CD4-positive, alpha-beta T cell (primary cell): ENCODE measurements at regions not wholly inside any gene's neighbourhood (a gene's known extent, or its start where the extent isn't known, plus 50 kb on each side); places are given as distances from the start of the nearest gene placed in this dataset.

Source experiments
- ATAC-seq: fragments of 200-7000 bp; cut with Tn5 transposase; one replicate; pipeline ENCODE4 v1.10.0; 2022; ENCODE audit warnings: mild to moderate bottlenecking; ENCODE audit not compliant: poor library complexity
- CTCF ChIA-PET: fragments of 350-600 bp; sonication (Branson Sonifier 250); formaldehyde crosslinking; loops from one replicate; lab custom pipeline; 2021; ENCODE audit warnings: antibody characterized with exemption, inconsistent platforms; lab: Charles Lee
- POLR2A ChIA-PET: fragments of 350-600 bp; sonication (Branson Sonifier 250); formaldehyde crosslinking; loops from one replicate; lab custom pipeline; 2021; ENCODE audit warnings: antibody characterized with exemption, inconsistent platforms; lab: Charles Lee
- DNase-seq, 14 experiments: peaks; one replicate each; pipeline ENCODE4 v3.0.0-alpha.2; 2013 to 2020; ENCODE audit warnings: mixed read lengths in 2 of 14
- H3K27ac ChIP-seq, 2 donors: one replicate each; pipeline versions ENCODE4 v1.5.1 to v1.7.0; 2013; ENCODE audit warnings: low read length in 2 of 2, low read depth in 1 of 2, mild to moderate bottlenecking in 1 of 2
- H3K27me3 ChIP-seq, 2 experiments: 1 replicate in 1 of 2; 2 replicates in 1 of 2; pipeline versions ENCODE4 v1.6.1 to v1.7.0; 2013; ENCODE audit warnings: low read length in 2 of 2, control low read depth in 1 of 2, mild to moderate bottlenecking in 1 of 2, moderate library complexity in 1 of 2; ENCODE audit not compliant: insufficient read depth in 2 of 2, control insufficient read depth in 1 of 2
- H3K36me3 ChIP-seq: one replicate; pipeline ENCODE4 v1.6.1; 2013; ENCODE audit warnings: low read length, control low read depth; ENCODE audit not compliant: insufficient read depth
- H3K4me1 ChIP-seq: one replicate; pipeline ENCODE4 v1.6.1; 2013; ENCODE audit warnings: low read length, control low read depth; ENCODE audit not compliant: insufficient read depth
- H3K4me3 ChIP-seq: one replicate; pipeline ENCODE4 v1.5.1; 2013; ENCODE audit warnings: mild to moderate bottlenecking, low read length, moderate library complexity
- H3K9me3 ChIP-seq, 2 experiments: 1 replicate in 1 of 2; 2 replicates in 1 of 2; pipeline versions ENCODE4 v1.6.1 to v1.7.0; 2013; ENCODE audit warnings: low read length in 2 of 2, mild to moderate bottlenecking in 2 of 2, control low read depth in 1 of 2, moderate library complexity in 1 of 2; ENCODE audit not compliant: control insufficient read depth in 1 of 2, insufficient read depth in 1 of 2
- H3K27ac Mint-ChIP-seq: one replicate; pipeline ENCODE4 v1.8.0; 2020; ENCODE audit warnings: mixed read lengths
- H3K27me3 Mint-ChIP-seq: one replicate; pipeline ENCODE4 v1.8.0; 2021; ENCODE audit warnings: mixed read lengths
- H3K36me3 Mint-ChIP-seq: one replicate; pipeline ENCODE4 v1.8.0; 2021; ENCODE audit warnings: low read depth, mixed read lengths
- H3K4me1 Mint-ChIP-seq: one replicate; pipeline ENCODE4 v1.8.0; 2021; ENCODE audit warnings: low read depth, mixed read lengths
- H3K4me3 Mint-ChIP-seq: one replicate; pipeline ENCODE4 v1.8.0; 2020; ENCODE audit warnings: mild to moderate bottlenecking, mixed read lengths
- H3K9me3 Mint-ChIP-seq: one replicate; pipeline ENCODE4 v1.8.0; 2020; ENCODE audit warnings: mixed read lengths
- intact Hi-C, 2 experiments: fragments of 100-400 bp; cut with DNase I in 1 of 2; cut with micrococcal nuclease in 1 of 2; formaldehyde crosslinking; loops; one replicate each; pipeline versions ENCODE4 v1.15.1 to v1.9.0; 2023 to 2025; cut with DNase I, micrococcal nuclease
- TF ChIP-seq, protein P1 (sequence below): fragments of 200-600 bp; IDR thresholded peaks from one replicate; pipeline ENCODE4 v1.8.0; 2022; ENCODE audit warnings: antibody characterized with exemption, mild to moderate bottlenecking

DNA sequence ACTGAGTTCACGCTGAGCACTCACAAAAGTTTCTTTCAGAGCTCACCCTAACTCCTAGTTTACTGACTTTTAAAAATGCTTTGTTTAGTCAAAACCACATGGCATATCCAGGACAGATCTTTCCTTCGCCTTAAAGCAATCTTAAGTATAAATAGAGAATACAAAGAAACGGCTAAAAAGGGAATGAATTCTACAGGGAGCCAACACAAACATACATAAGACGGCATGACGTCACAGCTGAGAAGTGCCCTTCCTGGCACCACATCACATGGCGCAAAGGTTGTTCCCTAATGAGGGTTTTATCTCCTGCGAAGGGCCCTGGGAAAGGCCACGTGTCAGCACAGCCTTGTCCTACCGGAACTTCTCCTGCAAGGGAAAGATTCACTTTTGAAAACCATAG, 141.3 kb downstream of the IRX1 start:
- H3K27me3 ChIP-seq, result no peaks in the 10 kb centered on the region
- peaks cover 0 to 38% of the 10 kb centered on the region in 2 experiments for H3K9me3 ChIP-seq
- TF ChIP-seq, protein P1, sequence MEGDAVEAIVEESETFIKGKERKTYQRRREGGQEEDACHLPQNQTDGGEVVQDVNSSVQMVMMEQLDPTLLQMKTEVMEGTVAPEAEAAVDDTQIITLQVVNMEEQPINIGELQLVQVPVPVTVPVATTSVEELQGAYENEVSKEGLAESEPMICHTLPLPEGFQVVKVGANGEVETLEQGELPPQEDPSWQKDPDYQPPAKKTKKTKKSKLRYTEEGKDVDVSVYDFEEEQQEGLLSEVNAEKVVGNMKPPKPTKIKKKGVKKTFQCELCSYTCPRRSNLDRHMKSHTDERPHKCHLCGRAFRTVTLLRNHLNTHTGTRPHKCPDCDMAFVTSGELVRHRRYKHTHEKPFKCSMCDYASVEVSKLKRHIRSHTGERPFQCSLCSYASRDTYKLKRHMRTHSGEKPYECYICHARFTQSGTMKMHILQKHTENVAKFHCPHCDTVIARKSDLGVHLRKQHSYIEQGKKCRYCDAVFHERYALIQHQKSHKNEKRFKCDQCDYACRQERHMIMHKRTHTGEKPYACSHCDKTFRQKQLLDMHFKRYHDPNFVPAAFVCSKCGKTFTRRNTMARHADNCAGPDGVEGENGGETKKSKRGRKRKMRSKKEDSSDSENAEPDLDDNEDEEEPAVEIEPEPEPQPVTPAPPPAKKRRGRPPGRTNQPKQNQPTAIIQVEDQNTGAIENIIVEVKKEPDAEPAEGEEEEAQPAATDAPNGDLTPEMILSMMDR, result no peak
- no peaks in the 10 kb centered on the region for H3K36me3 ChIP-seq
- H3K9me3 Mint-ChIP-seq, result peaks cover 3% of the 10 kb centered on the region
- no peak overlapping the region for H3K27ac Mint-ChIP-seq
- ATAC-seq, result no peak
- H3K4me1 ChIP-seq, result no peaks in the 10 kb centered on the region
- intact Hi-C loops, result no loop called here
- H3K4me3 ChIP-seq, result no peak overlapping the region
- no peak overlapping the region for H3K4me3 Mint-ChIP-seq
- no peak overlapping the region for H3K27ac ChIP-seq
- no peaks in the 10 kb centered on the region for H3K4me1 Mint-ChIP-seq
- no peaks in the 10 kb centered on the region for H3K27me3 Mint-ChIP-seq
- ChIA-PET CTCF (no interaction called here), POLR2A (no interaction called here)
- no peak for DNase-seq
- H3K36me3 Mint-ChIP-seq, result no peaks in the 10 kb centered on the region

DNA sequence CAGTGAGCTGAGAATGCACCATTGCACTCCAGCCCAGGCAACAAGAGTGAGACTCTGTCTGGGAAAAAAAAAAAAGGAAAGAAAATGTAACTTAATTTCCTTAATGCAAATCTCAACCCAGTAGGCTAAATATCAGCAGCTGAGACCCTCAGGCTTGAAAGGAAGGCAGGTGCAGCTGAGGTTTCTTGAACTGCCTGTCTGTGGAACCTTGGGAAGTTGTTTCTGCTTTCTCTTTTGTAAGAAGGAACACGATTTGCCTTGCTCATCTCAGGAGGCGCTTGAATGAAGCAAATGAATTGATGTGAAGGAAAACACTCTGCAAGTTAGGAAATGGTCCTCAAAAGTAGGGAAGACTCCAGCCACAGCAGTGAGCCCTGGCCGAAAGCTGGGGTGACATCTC, 143.3 kb downstream of the IRX1 start:
- H3K36me3 ChIP-seq, result no peaks in the 10 kb centered on the region
- ChIA-PET POLR2A (no interaction called here), CTCF (no interaction called here)
- Mint-ChIP-seq H3K9me3 (peaks cover 3% of the 10 kb centered on the region), H3K27me3 (no peaks in the 10 kb centered on the region), H3K4me1 (no peaks in the 10 kb centered on the region), H3K36me3 (no peaks in the 10 kb centered on the region), H3K4me3 (no peak overlapping the region), H3K27ac (no peak overlapping the region)
- ATAC-seq, result no peak
- DNase-seq, result no peak
- peaks cover 0 to 35% of the 10 kb centered on the region in 2 experiments for H3K9me3 ChIP-seq
- TF ChIP-seq, protein P1, result no peak
- H3K4me1 ChIP-seq, result no peaks in the 10 kb centered on the region
- H3K4me3 ChIP-seq, result no peak overlapping the region
- no peaks in the 10 kb centered on the region for H3K27me3 ChIP-seq
- no peak overlapping the region for H3K27ac ChIP-seq
- intact Hi-C loops, result no loop called here

DNA sequence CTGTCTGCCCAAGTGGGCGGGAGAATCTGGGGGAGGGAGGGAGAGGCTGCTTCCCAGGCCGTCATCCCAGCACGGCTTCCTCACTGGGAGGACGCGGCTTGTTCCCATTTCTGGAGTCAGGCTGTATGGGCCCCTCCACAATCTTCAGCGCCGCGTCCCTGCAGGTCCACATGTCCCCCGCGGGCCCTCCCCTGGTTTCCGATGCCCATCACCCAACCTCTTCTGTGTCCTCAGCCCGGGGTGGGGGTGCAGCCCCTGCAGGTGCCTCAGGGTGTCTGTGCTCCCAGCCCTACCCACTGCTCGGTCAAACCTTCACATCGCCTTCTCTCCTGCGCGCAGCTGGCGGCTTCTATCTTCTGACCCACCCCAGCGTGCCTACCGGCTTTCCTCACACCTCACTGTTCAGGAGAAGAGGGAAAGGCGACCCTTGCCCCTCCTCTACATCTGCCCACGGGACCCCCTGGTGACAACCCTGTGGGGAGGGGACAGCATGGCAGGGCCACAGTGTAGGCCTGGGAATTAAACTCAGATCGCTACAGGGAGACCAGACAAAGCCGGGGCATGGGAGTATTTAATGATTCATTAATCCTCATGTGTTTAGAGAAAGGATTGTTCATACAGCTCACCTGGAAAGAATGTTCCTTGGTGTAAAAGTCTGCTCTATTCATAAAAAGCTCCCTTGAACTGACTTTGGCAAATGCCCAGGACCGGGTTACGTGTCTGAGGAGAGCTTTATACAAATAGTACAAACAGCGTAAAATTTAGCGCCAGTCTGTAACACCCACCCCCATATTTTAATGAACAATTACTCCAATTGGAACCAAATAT, 145.1 kb downstream of the IRX1 start:
- no peaks in the 10 kb centered on the region for H3K36me3 ChIP-seq
- TF ChIP-seq, protein P1, result no peak
- ATAC-seq (no peak), DNase-seq (no peak)
- no peaks in the 10 kb centered on the region for H3K4me1 ChIP-seq
- Mint-ChIP-seq H3K4me1 (no peaks in the 10 kb centered on the region), H3K27ac (no peak overlapping the region), H3K36me3 (no peaks in the 10 kb centered on the region), H3K9me3 (peaks cover 3% of the 10 kb centered on the region), H3K27me3 (no peaks in the 10 kb centered on the region), H3K4me3 (no peak overlapping the region)
- H3K4me3 ChIP-seq, result no peak overlapping the region
- no peaks in the 10 kb centered on the region for H3K27me3 ChIP-seq
- POLR2A ChIA-PET, result no interaction called here
- H3K9me3 ChIP-seq, result peaks cover 0 to 35% of the 10 kb centered on the region in 2 experiments
- intact Hi-C loops, result no loop called here
- no peak overlapping the region for H3K27ac ChIP-seq
- CTCF ChIA-PET, result no interaction called here
